Tibial artery (tissue), 4 donors: ENCODE measurements at regions not wholly inside any gene's neighbourhood (a gene's known extent, or its start where the extent isn't known, plus 50 kb on each side); places are given as distances from the start of the nearest gene placed in this dataset.

Experiments
- DNase-seq, 2 donors: peaks; one replicate each; pipeline ENCODE4 v3.0.0-alpha.2; 2019
- H3K27ac ChIP-seq, 2 donors: fragments of 200-600 bp; sonication (generic) in 1 of 2; 1 replicate in 1 of 2; 2 replicates in 1 of 2; pipeline ENCODE4 v1.5.1; 2018 to 2019; ENCODE audit warnings: mild to moderate bottlenecking in 1 of 2
- H3K27me3 ChIP-seq, 2 donors: fragments of 200-600 bp; sonication (generic) in 1 of 2; one replicate each; pipeline versions ENCODE4 v1.5.1 to v1.6.0; 2016 to 2019
- H3K36me3 ChIP-seq, 3 donors: fragments of 200-600 bp; sonication (generic) in 2 of 3; one replicate each; pipeline ENCODE4 v1.5.1; 2016 to 2019; ENCODE audit warnings: mild to moderate bottlenecking in 2 of 3
- H3K4me1 ChIP-seq, 4 donors: fragments of 200-600 bp; sonication (generic) in 2 of 4; 1 replicate in 3 of 4; 2 replicates in 1 of 4; pipeline ENCODE4 v1.5.1; 2016 to 2019
- H3K4me3 ChIP-seq, 2 donors: fragments of 200-600 bp; sonication (generic) in 1 of 2; 1 replicate in 1 of 2; 2 replicates in 1 of 2; pipeline ENCODE4 v1.5.1; 2018 to 2019; ENCODE audit warnings: mild to moderate bottlenecking in 2 of 2
- H3K9me3 ChIP-seq, 3 donors: fragments of 200-600 bp; sonication (generic) in 1 of 3; one replicate each; pipeline ENCODE4 v1.5.1; 2016 to 2019
- CTCF ChIP-seq, 2 experiments: fragments of 200-600 bp in 1 of 2; fragments of 450-650 bp in 1 of 2; IDR thresholded peaks; one replicate each; pipeline ENCODE4 v1.5.1; 2017 to 2019; ENCODE audit warnings: antibody characterized with exemption in 2 of 2, mild to moderate bottlenecking in 1 of 2, moderate library complexity in 1 of 2
- intact Hi-C: fragments of 100-400 bp; cut with DNase I; formaldehyde crosslinking; loops from one replicate; pipeline ENCODE4 v1.15.0; 2023; ENCODE audit warnings: low total_unique reads

GRCh38 chr6:140039364-140039763 is 664.9 kb upstream of the CITED2 start:
- intact Hi-C loops, result no loop called here
- H3K27me3 ChIP-seq, result no peaks in the 10 kb centered on the region

GRCh38 chr6:140036196-140036595 is 661.7 kb upstream of the CITED2 start:
- H3K9me3 ChIP-seq, result peaks cover 0 to 14% (median 7%) of the 10 kb centered on the region in 3 donors
- DNase-seq, result no peak
- intact Hi-C loops, result no loop called here

More at GRCh38 chr6:140039364-140039763, 664.9 kb upstream of the CITED2 start:
- H3K4me1 ChIP-seq, result peaks cover 0 to 11% (median 3%) of the 10 kb centered on the region in 4 donors
- H3K9me3 ChIP-seq, result peaks cover 0 to 14% (median 7%) of the 10 kb centered on the region in 3 donors
- no peaks in the 10 kb centered on the region for H3K36me3 ChIP-seq
- no peak for DNase-seq
- no peak for TF ChIP-seq CTCF (IDR thresholded peaks at IDR 0.05)
- H3K27ac ChIP-seq, result no peak overlapping the region
- H3K4me3 ChIP-seq, result no peak overlapping the region

GRCh38 chr6:140032189-140032588 is 657.7 kb upstream of the CITED2 start:
- intact Hi-C loops, result no loop called here
- Histone ChIP-seq H3K9me3 (peaks cover 0 to 13% (median 7%) of the 10 kb centered on the region in 3 donors), H3K4me3 (no peak overlapping the region), H3K36me3 (no peaks in the 10 kb centered on the region), H3K27me3 (no peaks in the 10 kb centered on the region), H3K27ac (no peak overlapping the region), H3K4me1 (no peaks in the 10 kb centered on the region)
- no peak for TF ChIP-seq CTCF (IDR thresholded peaks at IDR 0.05)
- DNase-seq, result no peak

More at GRCh38 chr6:140036196-140036595, 661.7 kb upstream of the CITED2 start:
- no peaks in the 10 kb centered on the region for H3K27me3 ChIP-seq
- no peak for TF ChIP-seq CTCF (IDR thresholded peaks at IDR 0.05)
- H3K4me3 ChIP-seq, result no peak overlapping the region
- no peak overlapping the region for H3K27ac ChIP-seq
- H3K4me1 ChIP-seq, result peaks cover 0 to 11% (median 3%) of the 10 kb centered on the region in 4 donors
- no peaks in the 10 kb centered on the region for H3K36me3 ChIP-seq

- Histone ChIP-seq H3K27ac (no peak overlapping the region), H3K27me3 (no peaks in the 10 kb centered on the region), H3K4me3 (no peak overlapping the region), H3K4me1 (no peaks in the 10 kb centered on the region), H3K36me3 (no peaks in the 10 kb centered on the region), H3K9me3 (no peaks in the 10 kb centered on the region)
- intact Hi-C loops, result no loop called here
- DNase-seq, result no peak
- no peak for TF ChIP-seq CTCF (IDR thresholded peaks at IDR 0.05)
These were observed 655.1 kb upstream of the CITED2 start for GRCh38 chr6:140029551-140029950.

GRCh38 chr6:140027219-140027618 is 652.8 kb upstream of the CITED2 start:
- Histone ChIP-seq H3K4me1 (no peaks in the 10 kb centered on the region), H3K36me3 (no peaks in the 10 kb centered on the region), H3K9me3 (no peaks in the 10 kb centered on the region), H3K27me3 (no peaks in the 10 kb centered on the region), H3K27ac (no peak overlapping the region), H3K4me3 (no peak overlapping the region)
- intact Hi-C loops, result no loop called here
- DNase-seq, result no peak
- TF ChIP-seq CTCF (IDR thresholded peaks at IDR 0.05), result no peak

- H3K27ac ChIP-seq, result no peak overlapping the region
- no peaks in the 10 kb centered on the region for H3K27me3 ChIP-seq
- no peak overlapping the region for H3K4me3 ChIP-seq
- DNase-seq, result no peak
- no peaks in the 10 kb centered on the region for H3K4me1 ChIP-seq
- H3K9me3 ChIP-seq, result no peaks in the 10 kb centered on the region
- H3K36me3 ChIP-seq, result no peaks in the 10 kb centered on the region
- intact Hi-C loops, result no loop called here
- no peak for TF ChIP-seq CTCF (IDR thresholded peaks at IDR 0.05)
These were observed 652.1 kb upstream of the CITED2 start for GRCh38 chr6:140026546-140026945.
